Stomach smooth muscle (tissue), 2 donors: ENCODE measurements at regions not wholly inside any gene's neighbourhood (a gene's known extent, or its start where the extent isn't known, plus 50 kb on each side); places are given as distances from the start of the nearest gene placed in this dataset.

Source experiments
- H3K27ac ChIP-seq: one replicate; pipeline ENCODE4 v1.7.0; 2013; ENCODE audit warnings: mild to moderate bottlenecking, low read length, inconsistent platforms
- H3K27me3 ChIP-seq, 2 donors: one replicate each; pipeline ENCODE4 v1.7.0; 2013; ENCODE audit warnings: low read length in 2 of 2; ENCODE audit not compliant: insufficient read depth in 2 of 2, control insufficient read depth in 1 of 2
- H3K36me3 ChIP-seq, 2 donors: one replicate each; pipeline ENCODE4 v1.7.0; 2013; ENCODE audit warnings: low read length in 2 of 2; ENCODE audit not compliant: control insufficient read depth in 2 of 2, insufficient read depth in 2 of 2
- H3K4me1 ChIP-seq: one replicate; pipeline ENCODE4 v1.7.0; 2013; ENCODE audit warnings: low read length; ENCODE audit not compliant: control insufficient read depth, insufficient read depth
- H3K4me3 ChIP-seq, 2 donors: one replicate each; pipeline ENCODE4 v1.7.0; 2013; ENCODE audit warnings: low read length in 2 of 2
- H3K9ac ChIP-seq, 2 donors: one replicate each; pipeline ENCODE4 v1.7.0; 2013; ENCODE audit warnings: low read length in 2 of 2, mild to moderate bottlenecking in 1 of 2
- H3K9me3 ChIP-seq, 2 donors: one replicate each; pipeline ENCODE4 v1.7.0; 2013; ENCODE audit warnings: low read length in 2 of 2; ENCODE audit not compliant: control insufficient read depth in 2 of 2
- donor health status: healthy.
- donor health status: Pancreatic carcinoma.

DNA sequence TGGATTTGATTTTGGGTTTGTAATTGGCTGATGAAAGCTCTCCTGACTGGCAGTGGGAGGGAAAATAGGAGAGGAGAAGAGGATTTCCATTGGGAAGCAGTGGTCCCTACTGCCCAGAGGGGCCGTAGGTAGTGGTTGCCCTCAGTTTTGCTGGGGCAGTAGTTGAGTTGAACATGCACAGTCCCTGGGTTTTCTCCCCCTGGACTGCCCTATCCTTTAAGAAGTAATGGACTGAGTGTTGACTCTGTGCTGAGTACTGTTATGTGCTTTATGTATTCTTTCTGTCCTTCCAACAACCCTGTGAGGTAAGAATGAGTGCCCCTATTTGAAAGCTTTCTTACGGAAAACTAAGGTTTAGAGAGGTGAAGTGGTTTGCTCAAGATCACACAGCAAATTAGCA is 111.2 kb upstream of the RPS23 start:
- no peak overlapping the region for H3K27ac ChIP-seq
- H3K9me3 ChIP-seq, result no peaks in the 10 kb centered on the region
- no peaks in the 10 kb centered on the region for H3K36me3 ChIP-seq
- no peak overlapping the region for H3K9ac ChIP-seq
- no peak overlapping the region for H3K4me3 ChIP-seq
- no peaks in the 10 kb centered on the region for H3K27me3 ChIP-seq
- no peaks in the 10 kb centered on the region for H3K4me1 ChIP-seq

DNA sequence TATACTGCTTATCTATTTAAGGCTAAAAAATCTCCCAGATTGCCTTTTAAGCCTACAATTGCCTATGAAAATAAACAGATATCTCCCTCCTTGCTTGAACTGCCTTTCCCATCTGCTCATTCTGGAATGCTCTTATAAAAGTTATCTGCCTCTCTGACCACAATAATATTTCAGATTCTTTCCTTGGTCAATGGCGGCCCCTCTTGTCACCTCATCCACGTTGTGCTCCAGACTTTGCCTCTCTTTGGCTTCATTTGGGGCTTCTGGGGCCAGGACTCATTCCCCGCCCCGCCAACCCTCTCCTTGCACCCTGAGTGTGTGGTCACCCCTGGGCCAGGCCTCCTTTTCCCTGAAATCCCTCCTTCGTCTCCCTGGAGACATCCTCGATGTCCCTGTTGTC is 110.0 kb upstream of the RPS23 start:
- Histone ChIP-seq H3K27ac (no peak overlapping the region), H3K9ac (no peak overlapping the region), H3K9me3 (no peaks in the 10 kb centered on the region), H3K27me3 (no peaks in the 10 kb centered on the region), H3K4me1 (no peaks in the 10 kb centered on the region), H3K4me3 (no peak overlapping the region), H3K36me3 (no peaks in the 10 kb centered on the region)

DNA sequence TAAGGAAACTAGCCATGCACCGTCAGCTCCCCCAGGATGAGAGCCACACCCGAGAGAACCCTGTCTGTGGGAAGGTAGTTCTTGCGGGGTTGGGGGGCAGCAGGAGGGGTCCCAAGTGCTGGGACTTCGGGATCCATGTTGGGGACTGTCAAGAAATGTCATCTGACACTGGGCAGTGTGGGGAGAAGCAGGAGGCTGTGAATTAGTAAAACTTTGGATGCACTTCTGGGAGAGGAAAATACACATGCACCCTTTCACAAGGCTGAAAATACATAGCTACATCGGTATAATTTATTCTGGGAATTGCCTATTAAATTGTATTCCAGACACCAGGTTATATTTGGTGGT is 109.6 kb upstream of the RPS23 start:
- H3K4me1 ChIP-seq, result no peaks in the 10 kb centered on the region
- H3K27me3 ChIP-seq, result no peaks in the 10 kb centered on the region
- no peak overlapping the region for H3K9ac ChIP-seq
- no peaks in the 10 kb centered on the region for H3K36me3 ChIP-seq
- no peaks in the 10 kb centered on the region for H3K9me3 ChIP-seq
- H3K27ac ChIP-seq, result no peak overlapping the region
- H3K4me3 ChIP-seq, result no peak overlapping the region

DNA sequence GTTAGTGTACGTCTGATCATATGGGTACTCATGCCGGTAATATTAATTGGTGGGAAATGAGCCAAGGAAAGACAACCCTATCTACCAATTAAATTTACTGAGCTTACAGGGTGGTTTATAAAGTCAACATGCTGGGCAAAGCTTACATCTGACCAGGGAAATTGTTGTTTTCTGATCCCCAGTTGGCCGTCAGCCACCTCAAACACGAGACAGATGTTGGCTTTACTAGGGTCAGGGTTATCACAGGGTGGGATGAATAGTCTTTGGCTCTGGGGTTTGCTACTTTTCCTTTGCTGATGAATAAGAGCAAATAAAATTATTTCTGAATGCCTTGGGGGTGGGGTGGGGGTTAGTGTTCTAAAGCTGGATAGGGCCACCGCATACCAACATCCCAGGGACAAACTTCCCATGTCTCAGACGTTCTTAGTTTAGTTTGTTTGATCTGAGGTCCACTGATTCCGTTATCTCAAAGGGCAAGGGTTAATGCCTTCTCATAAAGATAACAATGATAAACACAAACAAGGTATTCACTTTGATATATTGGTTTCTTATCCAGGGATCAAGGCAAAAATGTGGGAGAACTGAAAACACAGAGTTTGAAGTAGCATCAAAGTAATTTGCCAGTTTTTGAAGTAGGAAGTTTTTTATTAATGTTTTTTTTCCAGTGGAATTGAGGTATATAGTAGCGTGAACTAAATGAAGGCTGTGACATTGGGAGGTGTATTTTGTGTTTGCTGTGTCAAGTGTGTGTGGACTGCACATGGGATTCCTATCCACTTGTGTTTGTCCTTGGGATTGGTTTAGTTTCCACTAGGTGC is 109.1 kb upstream of the RPS23 start:
- Histone ChIP-seq H3K9me3 (no peaks in the 10 kb centered on the region), H3K36me3 (no peaks in the 10 kb centered on the region), H3K4me1 (no peaks in the 10 kb centered on the region), H3K27me3 (no peaks in the 10 kb centered on the region), H3K27ac (no peak overlapping the region), H3K9ac (no peak overlapping the region), H3K4me3 (no peak overlapping the region)

DNA sequence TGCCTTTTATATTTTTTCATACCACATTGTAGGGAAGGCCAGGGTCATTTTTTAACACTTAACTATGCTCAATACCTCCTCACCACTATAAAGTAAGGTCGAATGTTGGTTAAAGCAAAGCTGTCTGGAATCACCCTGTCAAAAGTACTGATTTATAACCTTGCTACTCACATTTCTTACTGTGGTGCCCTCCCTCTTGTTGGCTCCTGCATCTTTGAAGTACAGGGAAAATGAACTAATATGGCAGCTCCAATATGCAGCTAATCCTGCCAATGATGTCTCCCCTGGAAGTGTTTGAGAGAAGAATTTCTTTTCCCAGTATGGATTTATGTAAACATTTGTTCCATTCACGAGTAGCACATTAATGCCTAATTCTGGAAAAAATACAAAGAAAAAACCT is 108.4 kb upstream of the RPS23 start:
- no peaks in the 10 kb centered on the region for H3K36me3 ChIP-seq
- no peak overlapping the region for H3K4me3 ChIP-seq
- H3K27me3 ChIP-seq, result no peaks in the 10 kb centered on the region
- no peaks in the 10 kb centered on the region for H3K4me1 ChIP-seq
- H3K27ac ChIP-seq, result no peak overlapping the region
- no peak overlapping the region for H3K9ac ChIP-seq
- no peaks in the 10 kb centered on the region for H3K9me3 ChIP-seq

DNA sequence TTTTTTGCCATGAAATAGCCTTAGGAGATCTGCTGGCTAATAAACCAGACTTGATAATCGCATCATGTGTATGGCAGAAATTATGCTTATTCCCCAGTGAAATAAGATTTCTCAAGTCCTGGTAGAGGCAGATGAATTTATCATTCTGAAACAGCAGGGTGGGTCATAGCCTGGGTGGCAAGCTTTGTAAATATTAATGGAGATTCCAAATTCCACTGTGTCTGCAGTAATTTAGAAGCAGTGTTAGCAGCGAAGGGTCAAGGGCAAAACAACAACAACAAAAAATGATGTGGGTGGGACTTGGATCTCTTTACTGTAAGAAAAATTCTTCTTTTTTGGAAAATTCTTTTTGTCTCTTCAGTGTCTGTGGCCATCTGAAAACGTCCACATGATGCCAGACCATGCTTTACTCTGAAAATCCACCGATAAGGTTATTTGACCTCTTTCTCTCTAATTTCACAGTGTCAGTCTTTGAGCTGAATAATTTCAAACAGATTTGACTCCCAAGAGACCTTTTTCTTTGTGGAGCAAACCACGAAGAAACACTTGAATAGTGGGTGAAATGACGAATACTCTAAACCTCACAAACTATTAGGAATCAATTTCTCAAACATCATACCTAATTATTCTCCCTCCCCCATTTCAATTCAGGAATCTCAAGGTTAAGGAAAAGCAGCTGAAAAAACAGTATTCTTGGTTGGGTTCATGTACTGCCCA is 106.0 kb upstream of the RPS23 start:
- Histone ChIP-seq H3K9ac (no peak overlapping the region), H3K36me3 (no peaks in the 10 kb centered on the region), H3K4me1 (no peaks in the 10 kb centered on the region), H3K27ac (no peak overlapping the region), H3K9me3 (no peaks in the 10 kb centered on the region), H3K27me3 (no peaks in the 10 kb centered on the region), H3K4me3 (no peak overlapping the region)

DNA sequence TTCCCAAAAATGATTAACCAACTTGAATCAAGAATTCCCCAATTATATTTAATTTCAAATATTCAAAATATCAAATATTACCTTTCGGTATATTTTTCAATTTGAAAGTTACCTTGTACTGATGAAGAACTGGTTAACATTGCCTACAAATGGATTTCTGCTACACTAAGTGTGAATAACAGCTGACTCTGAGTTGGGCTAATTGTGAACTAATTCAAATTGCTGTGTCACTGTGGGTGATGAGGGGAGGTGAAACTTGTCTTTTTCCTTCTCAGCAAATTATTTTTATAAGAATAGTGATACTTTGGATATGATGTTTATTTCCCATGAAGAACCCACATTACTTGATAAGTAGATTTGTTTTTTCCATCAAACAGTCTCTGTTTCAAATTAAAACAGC is 103.4 kb upstream of the RPS23 start:
- Histone ChIP-seq H3K9me3 (no peaks in the 10 kb centered on the region), H3K27me3 (no peaks in the 10 kb centered on the region), H3K4me1 (no peaks in the 10 kb centered on the region), H3K36me3 (no peaks in the 10 kb centered on the region), H3K27ac (no peak overlapping the region), H3K9ac (no peak overlapping the region), H3K4me3 (no peak overlapping the region)

DNA sequence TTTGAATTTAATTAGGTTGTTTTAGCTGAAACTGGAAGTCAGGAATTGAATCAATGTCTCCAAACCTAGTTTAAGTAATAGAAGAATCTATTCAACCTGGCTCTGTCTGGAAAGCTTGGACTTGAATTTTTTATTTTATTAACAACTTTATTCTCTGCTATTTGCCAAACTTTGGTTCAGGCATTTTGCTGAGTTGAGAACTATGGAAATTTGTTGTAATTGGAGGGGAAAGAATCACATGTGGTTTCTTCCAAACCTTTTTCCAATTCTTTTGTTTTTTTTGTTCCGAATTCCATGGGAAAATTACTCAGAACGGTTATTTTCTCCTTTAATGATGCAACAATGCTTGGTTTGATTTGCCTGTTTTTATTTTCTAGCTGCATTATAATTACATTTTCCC is 98.2 kb upstream of the RPS23 start:
- Histone ChIP-seq H3K4me1 (no peaks in the 10 kb centered on the region), H3K9ac (no peak overlapping the region), H3K4me3 (no peak overlapping the region), H3K9me3 (no peaks in the 10 kb centered on the region), H3K36me3 (no peaks in the 10 kb centered on the region), H3K27ac (no peak overlapping the region), H3K27me3 (no peaks in the 10 kb centered on the region)

DNA sequence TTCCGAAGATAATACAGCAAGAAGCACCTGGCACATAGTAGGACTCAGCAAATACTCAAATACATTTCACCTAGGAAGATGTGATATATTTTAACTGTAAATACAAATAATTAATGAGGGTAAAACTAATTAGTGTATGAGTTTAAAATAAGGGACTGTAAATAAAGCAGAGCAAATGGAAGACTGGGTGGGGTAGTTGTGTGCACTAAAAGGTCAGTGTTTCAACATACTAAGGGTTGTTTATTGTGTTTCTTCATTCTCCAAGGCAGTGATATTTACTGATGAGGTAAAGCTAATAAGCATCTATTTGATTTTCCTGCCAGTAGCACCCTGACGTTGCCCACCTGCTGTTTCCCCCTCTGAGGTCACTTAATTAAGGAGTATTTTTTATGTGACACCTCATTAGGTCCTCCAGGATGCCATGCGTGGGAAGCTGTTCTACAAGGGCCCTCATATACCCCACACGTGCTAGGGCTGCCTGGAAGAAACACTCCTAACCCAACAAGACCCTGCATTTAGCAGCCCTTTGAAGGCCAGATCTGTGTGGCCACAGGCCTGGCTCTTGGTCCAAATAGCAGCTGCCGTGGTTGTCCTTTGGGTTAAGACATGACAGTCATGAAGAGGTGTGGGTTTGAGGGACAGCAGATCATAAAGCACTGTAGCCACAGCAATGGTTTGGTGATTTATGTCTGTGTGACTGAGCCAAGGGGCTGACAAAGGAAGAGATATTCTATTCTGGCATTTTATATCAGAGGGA is 97.5 kb upstream of the RPS23 start:
- no peaks in the 10 kb centered on the region for H3K27me3 ChIP-seq
- H3K4me1 ChIP-seq, result no peaks in the 10 kb centered on the region
- H3K36me3 ChIP-seq, result no peaks in the 10 kb centered on the region
- no peak overlapping the region for H3K4me3 ChIP-seq
- no peaks in the 10 kb centered on the region for H3K9me3 ChIP-seq
- no peak overlapping the region for H3K27ac ChIP-seq
- no peak overlapping the region for H3K9ac ChIP-seq

DNA sequence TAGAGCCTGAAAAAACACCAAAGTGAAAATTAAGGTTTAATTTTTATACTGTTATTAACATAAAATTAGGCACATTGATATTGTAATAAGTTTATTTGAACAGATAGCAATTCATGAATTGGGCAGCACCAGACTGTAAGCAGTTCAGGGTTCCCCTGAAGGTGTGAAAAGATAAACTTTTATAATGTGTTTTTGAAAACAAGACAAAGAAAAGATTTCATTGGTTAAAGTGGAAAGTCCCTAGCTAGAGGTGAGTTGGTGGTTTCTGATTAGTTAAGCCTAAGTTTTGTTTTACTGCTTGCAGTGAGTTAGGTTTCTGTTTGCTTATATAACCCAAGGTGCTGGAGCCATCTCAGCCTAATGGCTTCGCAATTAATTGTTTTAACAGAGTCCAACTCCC is 96.5 kb upstream of the RPS23 start:
- no peaks in the 10 kb centered on the region for H3K36me3 ChIP-seq
- no peak overlapping the region for H3K27ac ChIP-seq
- H3K9me3 ChIP-seq, result no peaks in the 10 kb centered on the region
- no peaks in the 10 kb centered on the region for H3K4me1 ChIP-seq
- no peak overlapping the region for H3K4me3 ChIP-seq
- no peak overlapping the region for H3K9ac ChIP-seq
- H3K27me3 ChIP-seq, result no peaks in the 10 kb centered on the region

DNA sequence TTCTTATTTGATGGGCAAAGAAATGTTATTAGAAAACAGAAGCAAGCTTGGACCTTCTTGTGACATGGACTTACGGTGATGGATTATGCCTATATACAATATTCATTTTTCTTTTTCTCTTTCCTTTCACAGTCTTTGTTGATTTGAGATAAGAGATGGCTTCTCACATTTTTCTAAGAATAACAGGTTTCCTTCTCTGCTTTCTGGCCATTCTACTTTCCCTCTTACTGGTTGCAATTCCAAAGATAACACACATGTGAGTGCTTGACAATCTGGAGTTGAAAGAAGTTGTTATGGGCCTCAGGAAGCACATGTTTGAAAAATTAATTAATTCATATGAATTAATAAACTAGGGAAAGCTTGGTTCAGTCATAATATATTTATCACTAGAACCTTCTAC is 89.8 kb upstream of the RPS23 start:
- H3K4me3 ChIP-seq, result no peak overlapping the region
- no peaks in the 10 kb centered on the region for H3K36me3 ChIP-seq
- no peaks in the 10 kb centered on the region for H3K27me3 ChIP-seq
- H3K9ac ChIP-seq, result no peak overlapping the region
- no peaks in the 10 kb centered on the region for H3K9me3 ChIP-seq
- no peaks in the 10 kb centered on the region for H3K4me1 ChIP-seq
- no peak overlapping the region for H3K27ac ChIP-seq
